Cardiac muscle cell (in vitro differentiated cells and primary cell): ENCODE measurements at regions not wholly inside any gene's neighbourhood (a gene's known extent, or its start where the extent isn't known, plus 50 kb on each side); places are given as distances from the start of the nearest gene placed in this dataset.

Experiments
- DNase-seq, 2 donors: peaks; one replicate each; pipeline versions ENCODE4 v3.0.0 to v3.0.0-alpha.2; 2010 to 2017; ENCODE audit warnings: low read depth in 1 of 2, low spot score in 1 of 2
- H3K27ac ChIP-seq: fragments of 200-600 bp; sonication (generic); 2 replicates; pipeline ENCODE4 v1.5.1; 2016
- H3K27me3 ChIP-seq: fragments of 200-600 bp; sonication (generic); 2 replicates; pipeline ENCODE4 v1.6.0; 2016; ENCODE audit warnings: control low read depth
- H3K36me3 ChIP-seq: fragments of 200-600 bp; sonication (generic); 2 replicates; pipeline ENCODE4 v1.5.1; 2016; ENCODE audit warnings: control low read depth
- H3K4me1 ChIP-seq: fragments of 200-600 bp; sonication (generic); 2 replicates; pipeline ENCODE4 v1.8.1; 2017; ENCODE audit warnings: low read depth, mild to moderate bottlenecking, mixed run types
- H3K4me3 ChIP-seq: fragments of 200-600 bp; sonication (generic); 2 replicates; pipeline ENCODE4 v1.5.1; 2016; ENCODE audit warnings: mild to moderate bottlenecking
- H3K9me3 ChIP-seq: fragments of 200-600 bp; sonication (generic); 2 replicates; pipeline ENCODE4 v1.5.1; 2017; ENCODE audit warnings: low read depth, mild to moderate bottlenecking, control low read depth
- TF ChIP-seq, protein P1 (sequence below): IDR thresholded peaks from 2 replicates; pipeline ENCODE4 v1.5.1; 2012; ENCODE audit warnings: low read depth, mild to moderate bottlenecking, low read length

GRCh38 chr16:51591480-51591879 is 440.4 kb upstream of the SALL1 start:
- no peaks in the 10 kb centered on the region for H3K9me3 ChIP-seq
- DNase-seq = no peak
- no peak overlapping the region for H3K4me3 ChIP-seq
- TF ChIP-seq, protein P1, sequence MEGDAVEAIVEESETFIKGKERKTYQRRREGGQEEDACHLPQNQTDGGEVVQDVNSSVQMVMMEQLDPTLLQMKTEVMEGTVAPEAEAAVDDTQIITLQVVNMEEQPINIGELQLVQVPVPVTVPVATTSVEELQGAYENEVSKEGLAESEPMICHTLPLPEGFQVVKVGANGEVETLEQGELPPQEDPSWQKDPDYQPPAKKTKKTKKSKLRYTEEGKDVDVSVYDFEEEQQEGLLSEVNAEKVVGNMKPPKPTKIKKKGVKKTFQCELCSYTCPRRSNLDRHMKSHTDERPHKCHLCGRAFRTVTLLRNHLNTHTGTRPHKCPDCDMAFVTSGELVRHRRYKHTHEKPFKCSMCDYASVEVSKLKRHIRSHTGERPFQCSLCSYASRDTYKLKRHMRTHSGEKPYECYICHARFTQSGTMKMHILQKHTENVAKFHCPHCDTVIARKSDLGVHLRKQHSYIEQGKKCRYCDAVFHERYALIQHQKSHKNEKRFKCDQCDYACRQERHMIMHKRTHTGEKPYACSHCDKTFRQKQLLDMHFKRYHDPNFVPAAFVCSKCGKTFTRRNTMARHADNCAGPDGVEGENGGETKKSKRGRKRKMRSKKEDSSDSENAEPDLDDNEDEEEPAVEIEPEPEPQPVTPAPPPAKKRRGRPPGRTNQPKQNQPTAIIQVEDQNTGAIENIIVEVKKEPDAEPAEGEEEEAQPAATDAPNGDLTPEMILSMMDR = no peak
- no peaks in the 10 kb centered on the region for H3K27me3 ChIP-seq
- H3K4me1 ChIP-seq = peaks cover 11% of the 10 kb centered on the region
- no peak overlapping the region for H3K27ac ChIP-seq
- H3K36me3 ChIP-seq = no peaks in the 10 kb centered on the region

DNA sequence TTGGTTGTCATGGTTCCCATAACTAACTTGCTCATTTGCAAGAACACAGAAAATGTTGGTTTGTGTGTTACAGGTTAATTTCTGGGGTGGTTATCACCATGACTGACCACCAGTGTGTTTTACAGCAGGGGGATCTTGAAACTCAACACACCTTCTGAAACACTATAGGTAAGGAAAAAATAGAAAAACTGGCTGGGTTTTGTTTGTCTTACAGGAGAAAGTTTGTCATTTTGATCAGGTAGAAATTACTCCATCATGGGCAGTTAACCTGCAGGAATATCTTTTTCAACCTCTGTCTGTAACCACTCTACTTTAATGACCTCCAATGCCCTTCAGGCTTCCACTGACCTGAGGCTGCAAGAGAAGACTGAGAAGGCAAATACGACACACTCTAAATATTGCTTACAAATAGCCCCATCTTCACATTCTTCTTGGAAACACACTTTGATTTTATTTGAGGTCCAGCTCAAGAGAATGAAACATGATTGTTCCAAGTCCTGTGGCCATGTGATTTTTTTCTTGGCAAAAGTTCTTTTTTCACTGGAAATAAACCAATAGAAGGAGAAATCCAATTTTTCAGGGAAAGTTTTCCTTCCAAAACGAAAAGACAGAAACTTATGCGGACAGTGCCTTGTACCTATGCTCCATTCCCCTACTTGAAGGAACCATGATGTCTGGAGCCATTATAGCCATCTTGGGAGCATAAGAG is 428.7 kb upstream of the SALL1 start:
- Histone ChIP-seq H3K27me3 (no peaks in the 10 kb centered on the region), H3K27ac (no peak overlapping the region), H3K36me3 (no peaks in the 10 kb centered on the region), H3K4me1 (peaks cover 4% of the 10 kb centered on the region), H3K4me3 (no peak overlapping the region), H3K9me3 (no peaks in the 10 kb centered on the region)
- DNase-seq = no peak
- TF ChIP-seq, protein P1 = no peak

GRCh38 chr16:51577621-51578303 is 426.7 kb upstream of the SALL1 start:
- TF ChIP-seq, protein P1 = no peak
- Histone ChIP-seq H3K4me1 (peaks cover 4% of the 10 kb centered on the region), H3K27me3 (no peaks in the 10 kb centered on the region), H3K4me3 (no peak overlapping the region), H3K36me3 (no peaks in the 10 kb centered on the region), H3K27ac (no peak overlapping the region), H3K9me3 (no peaks in the 10 kb centered on the region)
- peak in 1 of 2 donors; percentile 63 for DNase-seq

GRCh38 chr16:51576498-51577195 is 425.6 kb upstream of the SALL1 start:
- Histone ChIP-seq H3K4me1 (peaks cover 4% of the 10 kb centered on the region), H3K9me3 (no peaks in the 10 kb centered on the region), H3K27ac (no peak overlapping the region), H3K36me3 (no peaks in the 10 kb centered on the region), H3K27me3 (no peaks in the 10 kb centered on the region), H3K4me3 (no peak overlapping the region)
- TF ChIP-seq, protein P1 = no peak
- no peak for DNase-seq

GRCh38 chr16:51573191-51573590 is 422.1 kb upstream of the SALL1 start:
- no peak overlapping the region for H3K4me3 ChIP-seq
- no peaks in the 10 kb centered on the region for H3K27me3 ChIP-seq
- peaks cover 4% of the 10 kb centered on the region for H3K4me1 ChIP-seq
- TF ChIP-seq, protein P1 = no peak
- no peak overlapping the region for H3K27ac ChIP-seq
- no peaks in the 10 kb centered on the region for H3K36me3 ChIP-seq
- DNase-seq = no peak
- no peaks in the 10 kb centered on the region for H3K9me3 ChIP-seq
